Amniotic epithelial cell (primary cell): ENCODE measurements at regions not wholly inside any gene's neighbourhood (a gene's known extent, or its start where the extent isn't known, plus 50 kb on each side); places are given as distances from the start of the nearest gene placed in this dataset.

Source experiments
- DNase-seq: peaks from one replicate; pipeline ENCODE4 v3.0.0-alpha.2; 2010; ENCODE audit warnings: low read depth

DNA sequence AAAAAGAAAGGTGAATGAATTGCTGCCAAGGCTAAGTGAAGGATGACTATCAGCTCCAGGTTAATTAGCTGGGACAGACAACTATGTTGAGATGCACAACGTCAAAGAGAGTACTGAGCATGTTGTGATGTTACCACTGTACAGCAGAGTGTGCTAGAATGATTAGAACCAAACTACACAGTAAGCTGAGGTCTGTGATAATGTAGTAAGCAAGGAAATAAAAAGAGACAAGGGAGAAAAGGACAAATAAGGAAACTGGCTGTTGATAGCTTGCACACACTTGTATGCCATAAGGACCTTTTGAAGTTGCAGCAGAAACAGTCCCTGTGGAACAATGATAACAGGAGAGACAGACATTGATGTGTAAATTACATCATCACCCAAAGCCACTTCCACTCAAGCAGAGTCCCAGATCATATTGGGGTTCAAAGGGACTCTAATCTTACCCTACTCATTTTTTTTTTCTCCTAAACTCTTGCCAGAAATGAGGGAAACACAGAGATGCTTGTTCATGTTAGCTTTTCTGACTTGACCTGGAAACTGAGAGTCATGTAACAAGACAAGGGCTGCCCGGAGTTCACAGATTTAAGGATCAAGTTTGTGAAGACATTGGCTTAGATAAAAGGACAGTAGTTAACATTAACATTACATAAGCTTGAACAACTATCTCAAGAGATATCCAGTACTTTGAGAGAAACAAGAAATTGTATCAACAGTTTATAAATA lies 189.9 kb downstream of the CENPW start:
- DNase-seq: peak; percentile 10

DNA sequence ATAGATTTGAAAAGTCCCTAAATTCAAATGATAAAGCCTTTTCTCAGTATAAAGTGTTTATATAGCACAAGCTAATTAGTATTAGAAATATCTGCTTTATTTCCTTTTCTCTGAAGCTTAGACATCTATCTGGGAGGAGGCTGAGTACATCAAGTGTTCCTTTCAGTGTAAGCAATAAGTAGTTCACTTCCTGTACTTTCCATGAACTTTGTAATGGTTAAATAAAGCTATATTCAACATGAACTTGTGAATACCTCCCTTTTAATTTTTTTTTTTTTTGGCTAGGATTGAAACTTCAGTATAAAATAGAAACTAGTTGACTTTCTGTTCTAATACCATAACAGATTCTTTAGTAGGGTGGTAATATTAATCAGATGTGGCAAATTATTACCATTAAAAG lies 190.9 kb downstream of the CENPW start:
- DNase-seq: no peak

DNA sequence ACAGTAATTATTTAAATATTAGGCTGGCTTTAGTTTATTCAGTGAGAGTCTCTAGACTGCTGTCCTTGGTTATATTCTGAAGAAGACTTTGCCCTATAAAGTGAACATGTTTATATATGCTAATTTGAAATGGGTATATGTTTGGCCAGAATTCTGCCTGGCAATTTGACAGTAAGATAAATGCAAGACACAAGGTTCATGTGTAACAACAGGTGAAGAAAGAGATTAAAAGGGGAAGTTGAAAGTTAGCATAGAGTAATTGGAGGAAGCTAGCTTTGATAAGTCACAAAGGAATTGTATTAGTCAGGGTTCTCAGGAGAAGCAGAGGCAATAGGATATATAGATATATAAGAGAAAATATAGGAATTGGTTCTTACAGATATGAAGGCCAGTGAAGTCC lies 191.4 kb downstream of the CENPW start:
- DNase-seq: no peak

DNA sequence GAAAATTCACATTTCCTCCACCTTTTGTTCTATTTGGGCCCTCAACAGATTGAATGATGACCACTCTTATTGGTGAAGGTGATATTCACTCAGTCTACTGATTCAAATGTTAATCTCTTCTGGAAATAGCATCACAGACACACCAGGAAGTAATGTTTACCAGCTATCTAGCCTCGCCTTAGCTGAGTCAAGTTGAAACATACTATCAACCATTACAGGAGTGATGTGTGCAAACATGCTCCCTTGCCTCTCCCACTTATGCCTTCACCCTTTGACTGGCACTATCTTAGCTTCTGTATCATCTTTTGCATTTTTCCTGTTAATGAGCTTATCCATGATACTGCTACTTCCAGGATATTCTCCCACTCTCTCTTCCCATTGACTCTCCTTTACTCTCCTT lies 191.9 kb downstream of the CENPW start:
- DNase-seq: no peak

DNA sequence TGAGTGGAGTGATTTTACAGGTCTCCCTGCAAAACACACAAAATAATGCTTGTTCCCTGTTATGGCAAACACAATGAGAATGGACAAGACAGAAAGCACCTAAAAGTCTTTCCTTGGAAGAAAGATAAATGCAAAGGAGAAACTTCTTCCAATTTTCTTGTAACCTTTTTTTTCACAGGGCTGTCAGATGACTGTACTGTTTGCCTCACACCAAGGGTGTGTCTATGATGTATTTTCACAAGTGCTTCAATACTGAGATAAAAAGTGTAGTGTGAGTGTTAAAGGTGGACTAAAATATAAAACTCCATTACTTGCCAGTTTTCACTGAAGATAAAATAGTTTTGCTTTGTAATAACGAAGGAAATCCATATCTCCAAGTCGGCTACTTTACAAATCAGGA lies 194.5 kb downstream of the CENPW start:
- no peak for DNase-seq

DNA sequence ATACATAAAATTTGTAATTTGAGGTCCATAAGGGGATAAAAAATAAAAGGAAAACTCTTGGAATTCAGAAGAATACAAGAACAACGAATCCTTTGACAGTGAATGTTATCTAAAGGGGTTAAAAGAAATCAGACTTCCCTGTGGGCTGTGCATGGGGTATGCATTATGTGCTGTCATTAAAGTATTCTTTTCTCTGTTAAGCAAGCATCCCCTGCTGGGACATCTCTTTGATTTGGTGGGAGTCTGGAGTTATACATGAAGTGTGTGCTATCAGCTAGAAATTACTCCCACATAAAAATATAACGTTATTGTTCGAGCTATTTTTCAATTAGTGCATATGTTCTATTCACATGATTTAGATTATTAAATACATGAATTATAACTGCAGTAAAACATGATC lies 195.2 kb downstream of the CENPW start:
- DNase-seq: no peak

DNA sequence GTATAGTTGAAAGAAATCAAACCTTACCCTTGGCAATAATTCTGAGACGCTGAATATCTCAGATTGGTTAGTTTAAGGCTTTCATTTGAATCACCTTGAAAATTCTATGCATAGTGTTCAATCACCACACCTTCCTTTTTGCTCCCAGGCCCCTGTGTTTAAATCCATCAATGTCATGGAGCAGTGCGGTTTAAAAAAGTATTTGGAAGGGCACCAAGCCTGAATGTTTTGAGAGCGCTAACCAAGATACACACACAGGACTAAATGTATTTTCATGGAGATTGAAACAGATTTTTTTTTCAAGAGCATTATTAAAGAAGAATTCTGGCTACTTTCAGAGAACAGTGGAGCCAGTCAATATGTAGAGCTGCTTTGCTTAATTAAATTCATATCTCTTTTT lies 195.7 kb downstream of the CENPW start:
- peak; percentile 68 for DNase-seq

DNA sequence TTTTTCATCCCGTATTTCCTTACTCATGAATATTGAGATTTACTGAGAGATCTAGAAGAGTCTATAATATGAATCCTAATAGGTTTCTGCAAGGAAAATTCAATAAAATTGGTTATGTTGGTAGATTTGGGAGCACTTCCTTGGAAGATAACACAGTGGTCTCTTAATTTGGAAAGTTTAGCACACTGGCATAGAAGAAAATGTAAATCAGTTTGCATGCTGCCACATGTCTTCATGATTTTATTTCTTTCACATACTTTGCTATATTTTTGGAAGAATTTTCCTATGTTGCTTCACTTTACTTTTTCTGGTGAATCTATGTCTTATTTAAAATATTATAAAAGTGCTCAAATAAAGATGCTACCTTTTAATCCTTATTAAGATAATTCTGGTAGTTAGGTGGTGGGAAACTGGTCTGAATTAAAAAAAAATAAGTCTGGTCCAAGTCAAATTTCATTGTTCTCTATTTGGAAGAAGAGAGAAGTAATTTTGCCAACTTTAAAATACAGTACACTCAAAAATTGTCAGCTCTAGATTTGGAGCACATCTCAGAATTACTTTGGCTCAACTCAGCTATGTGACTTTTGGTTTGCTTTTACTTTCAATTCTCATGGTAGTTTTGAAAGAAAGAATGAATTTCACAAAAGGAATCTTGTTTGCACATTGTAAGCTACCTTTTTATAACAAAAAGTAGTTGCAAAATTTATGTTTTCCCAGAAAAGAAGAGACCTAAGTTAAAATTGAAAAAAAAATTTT lies 197.3 kb downstream of the CENPW start:
- DNase-seq: no peak

DNA sequence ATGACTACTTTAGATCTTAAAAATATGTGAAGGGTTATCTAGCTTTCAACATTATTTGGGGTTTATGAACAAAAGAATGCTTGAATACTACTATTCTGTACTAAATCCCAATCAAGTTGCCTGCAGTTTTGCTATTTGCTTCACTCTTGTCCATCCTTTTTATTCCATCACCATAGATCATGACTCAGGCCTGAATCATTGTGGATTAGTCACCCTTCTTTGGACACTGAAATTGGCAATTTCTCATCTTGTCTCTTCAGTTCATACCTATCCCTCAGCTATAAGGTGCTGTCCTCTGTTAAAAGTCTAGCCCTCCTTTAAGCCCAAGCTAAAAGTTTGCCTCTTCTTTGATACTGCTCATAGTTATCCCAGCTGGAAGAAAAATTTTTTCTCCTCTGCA lies 199.1 kb downstream of the CENPW start:
- DNase-seq: peak; percentile 61

DNA sequence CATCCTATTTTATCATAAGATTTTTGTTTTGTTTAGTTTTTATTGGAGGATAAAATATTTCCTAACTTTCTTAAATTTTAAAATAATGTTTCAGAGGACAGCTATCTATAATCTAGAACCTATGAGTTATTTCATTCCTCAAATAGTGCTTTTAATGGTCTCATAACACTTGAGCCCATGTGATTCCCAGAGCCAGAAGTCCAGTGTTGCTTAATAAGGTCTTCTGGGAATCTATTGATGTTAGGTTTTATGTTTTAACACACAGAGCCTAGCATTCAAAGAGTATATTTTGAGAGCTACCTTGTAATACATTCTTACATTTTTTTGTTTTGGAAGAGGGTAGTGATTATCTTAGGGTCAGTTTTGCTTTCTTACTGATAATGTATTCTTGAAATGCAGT lies 200.2 kb downstream of the CENPW start:
- no peak for DNase-seq

DNA sequence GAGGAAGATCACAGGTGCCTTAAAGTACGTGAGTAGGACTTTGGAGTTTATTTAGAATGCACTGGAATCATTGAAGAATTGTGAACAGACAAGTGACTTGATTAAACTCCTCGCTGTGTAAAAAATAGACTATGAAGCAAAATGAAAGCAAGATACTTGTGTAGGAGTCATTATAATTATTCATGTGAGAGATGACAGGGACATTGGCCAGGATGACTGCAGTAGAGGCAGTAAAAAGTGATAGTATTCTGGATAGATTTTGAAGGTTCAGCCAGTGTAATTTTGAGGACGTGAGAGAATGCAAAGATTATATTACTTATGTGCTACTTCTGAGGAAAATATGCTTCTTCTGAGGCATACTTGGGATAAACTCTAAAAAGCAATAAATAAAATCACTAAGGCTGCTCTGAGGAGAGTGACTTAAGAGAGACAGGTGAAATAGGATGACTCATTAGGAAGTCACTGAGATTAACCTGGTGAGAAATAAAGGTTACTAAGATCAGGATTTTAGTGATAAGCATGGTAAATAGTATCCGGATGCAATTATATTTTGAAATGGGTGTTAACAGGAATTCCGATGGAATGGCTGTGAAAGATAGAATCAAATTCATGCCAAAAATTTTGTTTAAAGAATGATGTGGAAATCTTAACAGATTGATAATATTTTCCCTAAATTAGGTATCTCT lies 202.0 kb downstream of the CENPW start:
- DNase-seq: no peak

DNA sequence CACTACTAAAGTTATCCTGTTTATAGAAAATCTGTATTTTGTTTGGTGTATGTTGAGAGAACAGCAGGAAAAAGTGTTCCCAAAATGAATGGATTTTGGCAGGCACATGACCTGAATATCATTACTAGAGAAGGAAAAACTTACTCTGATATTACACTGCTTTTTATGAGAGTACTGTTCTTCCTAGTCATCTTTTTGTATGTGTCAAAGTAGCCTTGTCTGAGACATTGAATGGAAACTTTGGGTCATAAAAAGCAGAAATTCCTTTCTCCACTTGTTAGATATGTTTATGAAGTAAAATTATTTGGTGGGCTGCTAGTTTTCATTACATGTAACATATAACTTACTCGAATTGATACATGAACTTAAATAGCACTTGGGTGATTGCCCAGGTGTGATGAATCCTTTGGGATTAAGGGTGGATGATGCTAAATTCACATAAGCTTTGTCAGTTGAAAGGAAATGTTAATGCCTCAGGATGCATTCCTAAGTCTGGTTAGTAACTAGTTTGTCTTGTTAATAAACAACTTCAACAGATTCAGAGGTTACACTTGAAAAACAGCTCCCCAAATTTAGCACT lies 206.7 kb downstream of the CENPW start:
- no peak for DNase-seq

DNA sequence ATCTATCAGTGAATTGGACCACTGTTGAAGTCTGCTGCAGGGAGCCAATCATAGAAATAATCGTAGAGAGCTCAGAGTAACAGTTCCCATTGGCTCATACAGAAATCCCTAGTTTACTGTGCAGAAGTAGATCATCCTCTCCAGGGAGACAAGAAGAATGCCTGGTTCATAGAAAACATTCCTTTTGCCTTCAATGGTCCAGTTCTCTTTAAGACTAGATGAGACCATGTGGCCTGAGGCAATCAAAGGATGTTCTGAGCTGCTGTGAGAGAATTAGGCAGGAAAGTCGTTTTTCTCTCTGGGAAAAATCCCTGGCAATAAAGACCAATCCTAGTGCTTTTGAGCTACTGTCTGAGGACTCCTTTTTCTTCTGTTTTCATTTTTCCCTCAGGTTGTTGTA lies 208.4 kb downstream of the CENPW start:
- no peak for DNase-seq

DNA sequence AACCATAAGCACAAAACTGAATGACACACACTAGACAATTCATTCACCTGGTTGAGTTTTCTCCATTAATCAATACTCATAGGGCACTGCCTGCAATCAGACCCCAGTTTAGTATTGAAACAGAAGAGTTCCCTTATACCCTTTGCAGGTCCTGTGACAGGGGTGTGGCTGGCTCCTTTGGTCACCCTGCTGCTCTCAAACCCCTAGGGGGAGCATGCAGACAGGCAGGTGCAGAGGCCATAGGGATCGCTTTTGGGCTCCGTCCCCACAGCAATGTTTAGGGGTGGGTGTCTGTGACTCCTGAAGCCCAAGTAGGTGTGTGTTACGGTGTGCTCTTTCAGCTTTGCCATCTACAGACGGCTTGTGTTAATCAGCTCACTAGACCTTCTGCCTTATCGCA lies 210.4 kb downstream of the CENPW start:
- no peak for DNase-seq

DNA sequence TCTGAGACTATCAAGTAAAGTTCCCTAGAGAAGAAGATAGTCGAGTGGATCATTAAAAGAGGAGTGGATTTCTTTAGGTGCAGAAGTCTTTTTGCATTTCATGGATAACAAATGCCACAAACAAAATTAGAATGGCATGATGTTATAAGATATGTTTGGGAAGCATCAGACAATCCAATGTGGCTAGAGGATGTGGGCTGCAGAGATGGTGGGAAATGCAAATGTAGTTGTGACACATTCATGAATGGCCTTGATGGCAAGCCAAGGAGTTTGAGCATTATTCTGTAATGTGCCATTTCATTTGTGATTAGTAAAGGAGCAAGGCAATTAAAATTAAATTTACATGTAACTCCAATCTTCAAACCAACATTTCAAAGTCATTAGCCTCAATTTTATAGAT lies 211.9 kb downstream of the CENPW start:
- DNase-seq: no peak

DNA sequence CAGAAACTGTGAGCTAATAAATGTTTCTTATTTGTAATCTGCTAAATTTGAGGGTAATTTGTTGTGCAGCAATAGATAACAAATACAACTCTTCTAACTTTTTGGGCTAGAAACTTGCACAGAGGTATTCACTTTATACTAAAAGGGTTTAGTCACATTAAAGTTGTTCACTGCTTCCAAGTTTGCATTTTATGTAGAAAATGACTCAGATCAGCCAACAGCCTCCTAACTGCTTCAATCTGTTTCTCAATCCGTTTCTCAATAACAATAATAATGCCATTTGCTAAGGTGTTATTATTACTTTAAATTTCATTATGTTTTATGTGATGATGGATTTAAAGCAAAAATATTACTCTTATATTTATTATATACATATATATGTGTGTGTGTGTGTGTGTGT lies 213.9 kb downstream of the CENPW start:
- DNase-seq: no peak

DNA sequence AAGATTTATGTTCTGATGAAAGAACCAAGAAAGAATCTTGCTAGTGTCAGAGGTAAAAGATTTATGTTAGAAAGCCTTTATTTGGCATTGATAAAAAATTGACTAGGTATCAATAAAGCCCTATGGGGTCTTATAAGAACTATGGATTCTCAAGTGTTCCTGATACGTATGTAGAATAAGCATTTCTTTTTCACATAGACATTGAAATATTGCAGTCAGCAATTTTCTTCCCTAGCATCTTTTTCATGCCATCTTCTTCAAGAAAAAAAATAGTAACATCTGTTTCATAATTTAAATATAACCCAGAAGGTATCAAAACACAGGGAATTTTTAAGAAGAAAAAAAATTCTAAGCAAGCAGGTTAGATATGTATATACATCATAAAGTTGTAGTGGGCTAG lies 230.6 kb downstream of the CENPW start:
- DNase-seq: no peak

DNA sequence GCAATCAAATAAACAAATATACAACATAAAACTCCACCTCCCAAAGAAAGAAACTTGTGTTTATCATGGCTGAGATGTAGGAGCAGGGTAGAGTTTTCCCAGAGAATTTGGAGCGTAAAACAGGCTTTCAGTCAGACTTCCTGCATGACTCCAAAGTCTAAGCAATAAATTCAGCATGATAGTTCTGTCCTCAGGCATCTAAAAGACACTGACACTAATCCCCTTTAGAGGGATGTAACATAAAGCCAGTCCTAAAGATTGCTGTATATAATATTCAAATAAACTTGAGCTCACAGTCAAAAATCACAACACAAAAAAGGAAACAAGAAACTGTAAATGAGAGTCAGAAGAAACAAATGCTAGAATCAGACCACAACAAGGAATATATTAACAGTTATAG lies 234.4 kb downstream of the CENPW start:
- DNase-seq: no peak

DNA sequence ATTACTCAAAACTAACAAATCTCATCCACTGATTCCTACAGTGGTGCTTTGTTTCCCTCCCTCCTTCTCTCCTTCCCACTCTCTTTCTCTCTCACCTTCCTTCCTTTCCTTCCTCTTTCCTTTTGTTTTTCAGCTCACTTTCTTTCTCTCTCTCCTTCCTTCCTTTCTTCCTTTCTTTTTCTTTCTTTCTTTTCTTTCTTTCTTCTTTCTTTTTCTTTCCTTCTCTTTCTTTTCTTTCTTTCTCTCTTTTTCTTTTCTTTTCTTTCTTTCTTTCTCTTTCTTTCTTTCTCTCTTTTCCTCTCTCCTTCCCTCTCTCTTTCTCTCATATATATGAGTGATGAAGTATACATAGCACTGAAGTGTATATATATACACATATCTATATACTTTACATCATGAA lies 241.4 kb downstream of the CENPW start:
- DNase-seq: no peak

DNA sequence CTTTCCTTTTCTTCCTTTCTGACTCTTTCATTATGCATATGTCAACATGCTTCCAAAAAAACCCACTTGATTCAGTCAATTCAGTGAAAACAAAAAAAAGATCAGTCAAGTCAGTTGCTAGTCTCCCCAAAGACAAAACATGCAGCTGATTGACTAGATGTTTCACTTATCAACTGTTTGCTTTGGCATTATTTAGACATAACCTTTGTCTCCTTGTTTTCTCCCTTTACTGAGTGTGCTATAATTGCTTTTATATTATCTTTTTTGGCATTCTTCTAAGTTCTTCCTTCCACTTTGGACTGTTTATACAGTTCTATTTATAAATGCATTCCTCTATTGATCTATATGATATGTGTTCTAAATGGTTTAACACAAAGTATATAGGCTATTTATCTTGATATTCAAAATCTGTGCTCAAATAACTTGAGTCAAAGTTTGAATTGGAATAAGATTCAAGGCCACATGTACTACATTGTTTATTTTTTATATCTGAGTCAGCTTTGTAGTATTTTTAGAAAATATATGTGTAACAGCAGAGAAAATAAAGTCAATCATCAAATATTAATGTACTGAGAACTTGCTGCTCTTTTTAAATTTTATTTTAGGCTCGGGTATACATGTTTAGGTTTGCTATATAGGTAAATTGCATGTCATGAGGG lies 260.5 kb downstream of the CENPW start:
- no peak for DNase-seq

DNA sequence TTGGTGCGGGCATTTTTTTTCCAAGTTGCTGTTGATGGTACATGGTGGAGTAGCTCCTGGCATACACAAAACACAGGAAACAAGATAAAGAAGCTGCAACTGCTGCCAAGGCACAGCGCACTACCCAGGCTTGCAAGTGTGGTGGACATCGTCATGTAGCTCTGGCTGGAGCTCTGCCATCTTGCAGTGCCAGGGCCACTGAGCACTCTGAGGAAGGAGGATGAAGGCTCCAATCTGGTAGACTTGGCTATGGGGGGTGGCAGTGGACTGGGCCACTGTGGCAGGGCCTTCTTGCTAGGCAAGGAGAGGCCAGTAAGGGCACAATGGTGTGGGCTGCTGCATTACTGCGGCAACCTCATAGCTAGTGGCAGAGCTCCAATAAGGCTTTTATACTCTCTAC lies 263.5 kb downstream of the CENPW start:
- DNase-seq: no peak

DNA sequence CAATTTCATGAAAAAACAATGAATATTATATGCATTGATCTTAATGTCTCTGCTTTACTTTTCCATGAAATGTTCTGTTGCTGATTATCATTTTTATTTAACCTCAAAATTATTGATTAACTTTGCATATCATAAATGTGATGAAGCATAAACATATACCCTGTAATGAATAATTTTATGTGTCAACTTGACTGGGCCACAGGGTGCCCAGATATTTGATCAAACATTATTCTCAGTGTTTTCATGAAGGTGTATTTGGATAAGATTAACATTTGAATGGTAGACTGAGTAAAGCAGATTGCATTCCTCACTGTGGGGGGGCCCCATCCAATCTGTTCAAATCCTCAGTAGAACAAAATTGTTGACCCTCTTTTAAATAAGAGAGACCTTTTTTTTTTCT lies 265.2 kb downstream of the CENPW start:
- DNase-seq: no peak
